ENCODE measurements at regions not wholly inside any gene's neighbourhood (a gene's known extent, or its start where the extent isn't known, plus 50 kb on each side); places are given as distances from the start of the nearest gene placed in this dataset.

DNA sequence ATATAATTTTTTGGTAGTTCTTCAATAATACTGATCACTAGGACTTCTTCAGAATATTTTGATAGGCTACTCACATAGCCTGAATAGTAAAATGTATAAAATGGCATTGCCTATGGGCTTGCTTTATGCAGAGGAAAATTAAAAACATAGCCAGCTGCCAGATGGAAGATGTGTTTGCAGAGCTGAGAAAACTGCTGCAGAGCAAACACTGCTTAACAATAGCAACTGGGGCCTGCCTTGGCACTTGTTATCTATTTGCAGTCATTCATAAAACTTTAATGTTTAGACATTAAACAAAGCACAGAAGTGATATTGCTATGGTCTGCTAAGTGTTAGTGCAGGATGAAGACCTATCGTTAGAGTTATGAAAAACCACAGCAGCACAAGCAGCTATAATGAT is 151.5 kb upstream of the SMC2 start:
- no peak for DNase-seq

DNA sequence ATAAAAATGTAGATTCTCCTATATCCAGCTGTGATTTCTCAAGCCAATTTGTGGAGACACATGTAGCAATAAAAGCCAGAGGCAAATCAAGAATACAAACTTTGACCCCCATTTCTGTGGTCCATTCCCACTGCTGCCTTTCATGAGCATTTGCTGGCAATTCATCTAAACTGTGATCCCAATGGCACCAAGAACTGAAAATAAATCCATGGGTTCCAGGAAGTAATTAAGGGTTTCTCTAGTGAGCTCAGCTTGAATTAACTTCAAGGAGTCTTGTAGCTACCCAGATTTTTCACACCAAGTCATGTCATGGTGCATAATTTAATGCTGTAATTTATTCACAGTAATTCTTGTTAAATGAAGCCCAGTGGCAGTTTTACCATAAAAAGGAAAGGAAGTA is 145.0 kb upstream of the SMC2 start:
- no peak for DNase-seq

DNA sequence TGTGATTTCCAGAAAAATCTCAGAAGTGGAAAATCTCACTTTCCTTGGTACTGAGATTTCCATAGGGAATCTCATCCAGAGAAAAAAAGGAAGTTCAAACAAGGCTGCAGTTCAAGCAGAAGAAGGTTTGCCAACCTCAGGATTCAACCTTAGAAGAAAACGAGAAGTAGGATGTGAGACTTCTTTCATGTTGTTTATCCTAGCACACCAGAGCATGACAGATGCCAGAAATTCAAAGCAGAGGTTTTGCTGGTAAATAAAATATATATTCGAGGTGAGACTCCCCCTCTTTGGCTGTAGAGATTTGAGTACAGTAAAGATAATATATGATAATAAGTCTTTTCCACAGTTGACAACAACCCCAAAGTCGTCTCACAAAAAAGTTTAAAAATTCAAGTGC is 116.9 kb upstream of the SMC2 start:
- peak; percentile 61 for DNase-seq

DNA sequence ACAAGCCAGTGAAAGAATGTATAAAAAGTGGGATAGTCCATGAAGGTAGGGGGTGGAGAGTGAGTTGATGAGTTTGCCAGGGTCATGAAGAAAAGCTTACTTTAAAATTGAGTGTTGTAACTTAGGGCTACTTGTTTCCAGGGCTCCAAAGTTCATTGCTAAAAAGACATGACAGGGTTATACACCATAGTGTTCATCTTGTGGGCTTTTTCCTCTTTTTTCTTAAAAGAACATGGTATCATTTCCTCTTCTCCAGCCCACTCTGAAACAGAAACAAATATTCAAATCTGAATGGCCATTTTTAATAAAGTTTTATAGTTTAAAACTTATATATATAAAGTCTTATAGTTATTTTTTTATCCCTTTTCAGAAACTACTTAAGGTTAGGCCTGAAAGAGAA is 115.7 kb upstream of the SMC2 start:
- DNase-seq, result peak; percentile 85

DNA sequence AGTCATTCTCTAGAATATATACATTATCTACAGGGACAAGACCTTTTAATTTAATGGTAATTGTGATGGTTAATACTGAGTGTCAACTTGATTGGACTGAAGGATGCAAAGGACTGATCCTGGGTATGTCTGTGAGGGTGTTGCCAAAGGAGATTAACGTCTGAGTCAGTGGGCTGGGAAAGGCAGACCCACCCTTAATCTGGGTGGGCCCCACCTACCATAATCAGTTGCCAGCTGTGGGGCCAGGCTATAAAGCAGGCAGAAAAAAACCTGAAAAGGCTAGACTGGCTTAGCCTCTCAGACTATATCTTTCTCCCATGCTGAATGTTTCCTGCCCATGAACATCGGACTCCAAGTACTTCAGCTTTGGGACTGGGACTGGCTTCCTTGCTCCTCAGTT is 112.2 kb upstream of the SMC2 start:
- DNase-seq, result no peak

DNA sequence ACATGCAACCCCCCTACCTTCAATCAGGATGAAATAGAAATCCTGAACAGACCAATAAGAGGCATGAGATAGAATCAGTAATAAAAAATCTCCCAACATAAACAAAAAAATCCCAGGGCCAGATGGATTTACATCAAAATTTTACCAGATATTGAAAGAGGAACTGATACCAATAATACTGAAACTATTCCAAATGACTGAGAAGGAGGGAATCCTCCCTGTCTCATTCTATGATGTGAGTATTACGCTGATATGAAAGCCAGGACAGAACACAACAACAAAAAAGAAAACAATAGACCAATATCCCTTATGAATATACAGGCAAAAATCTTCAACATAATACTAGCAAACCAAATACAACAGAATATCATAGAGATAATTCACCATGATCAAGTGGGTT is 109.0 kb upstream of the SMC2 start:
- DNase-seq, result peak; percentile 19

DNA sequence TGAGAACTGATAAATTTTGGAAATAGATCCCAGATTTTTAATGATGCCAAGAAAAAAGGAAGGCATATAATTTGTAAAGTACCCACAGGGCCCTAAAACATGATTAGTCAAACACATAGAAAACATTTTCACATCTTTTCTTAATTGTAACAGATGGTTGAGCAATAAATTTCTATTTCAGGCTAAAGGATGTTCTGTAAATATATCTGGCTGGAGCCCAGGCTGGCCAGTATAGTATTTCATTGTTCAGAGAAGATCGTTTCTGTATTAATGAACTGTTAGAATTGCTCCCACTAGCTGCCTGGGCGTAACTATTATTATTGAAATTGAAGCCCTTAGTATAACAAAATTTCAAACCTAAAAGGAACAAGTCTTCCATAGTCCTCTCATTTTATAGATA is 105.3 kb upstream of the SMC2 start:
- DNase-seq, result no peak

DNA sequence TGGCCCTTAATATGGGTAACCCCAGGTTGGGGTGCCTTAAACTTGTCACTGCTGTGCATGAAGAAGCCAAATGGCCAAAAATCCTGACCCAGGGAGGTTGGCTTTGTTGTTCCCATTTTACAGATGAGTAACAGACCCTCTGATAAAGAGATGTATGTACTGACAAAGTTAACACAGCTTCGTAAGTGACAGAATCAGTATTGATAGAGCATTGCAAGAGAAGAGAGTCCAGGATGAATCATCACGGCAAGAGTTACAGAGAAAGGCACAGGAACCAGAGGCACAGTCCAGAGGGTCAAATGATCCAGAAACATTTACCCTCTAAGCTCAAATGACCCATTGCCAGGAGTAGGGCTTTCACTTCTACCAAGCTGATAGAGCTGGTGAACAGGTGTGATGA is 103.8 kb upstream of the SMC2 start:
- DNase-seq, result no peak

DNA sequence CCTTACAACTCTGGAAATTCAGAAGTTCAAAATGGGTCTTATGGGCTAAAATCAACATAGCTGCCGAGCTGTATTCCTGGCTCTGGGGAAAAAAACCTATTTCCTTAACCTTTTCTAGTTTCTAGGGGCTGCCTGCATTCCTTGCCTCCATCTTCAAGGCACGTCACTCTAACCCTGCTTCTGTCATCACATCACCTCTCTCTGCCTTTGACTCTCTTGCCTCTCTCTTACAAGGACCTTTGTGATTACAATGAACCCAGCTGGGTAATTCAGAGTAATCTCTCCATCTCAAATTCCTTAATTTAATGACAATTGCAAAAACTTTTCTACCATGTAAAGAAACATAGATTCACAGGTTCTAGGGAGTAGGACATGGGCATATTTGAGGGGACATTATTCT is 103.1 kb upstream of the SMC2 start:
- DNase-seq, result no peak

DNA sequence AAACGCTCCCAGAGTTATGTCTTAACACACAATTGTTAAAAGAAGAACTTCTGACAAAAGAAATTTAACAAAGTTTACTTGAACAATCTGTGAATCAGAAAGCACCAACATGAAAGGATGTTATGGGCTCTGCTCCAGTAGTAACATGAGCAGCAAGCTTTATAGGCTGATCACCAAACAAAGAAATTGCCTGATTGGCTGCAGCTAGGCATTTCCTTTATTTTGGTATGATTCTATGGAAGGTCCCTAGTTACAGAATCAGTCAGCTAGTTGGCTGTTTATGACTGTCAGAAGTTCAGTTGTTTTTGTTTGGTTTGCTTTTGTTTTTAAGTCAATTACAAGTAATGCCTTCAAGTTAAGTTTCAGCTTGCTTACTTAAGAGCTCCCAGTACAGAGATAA is 102.4 kb upstream of the SMC2 start:
- DNase-seq, result no peak

DNA sequence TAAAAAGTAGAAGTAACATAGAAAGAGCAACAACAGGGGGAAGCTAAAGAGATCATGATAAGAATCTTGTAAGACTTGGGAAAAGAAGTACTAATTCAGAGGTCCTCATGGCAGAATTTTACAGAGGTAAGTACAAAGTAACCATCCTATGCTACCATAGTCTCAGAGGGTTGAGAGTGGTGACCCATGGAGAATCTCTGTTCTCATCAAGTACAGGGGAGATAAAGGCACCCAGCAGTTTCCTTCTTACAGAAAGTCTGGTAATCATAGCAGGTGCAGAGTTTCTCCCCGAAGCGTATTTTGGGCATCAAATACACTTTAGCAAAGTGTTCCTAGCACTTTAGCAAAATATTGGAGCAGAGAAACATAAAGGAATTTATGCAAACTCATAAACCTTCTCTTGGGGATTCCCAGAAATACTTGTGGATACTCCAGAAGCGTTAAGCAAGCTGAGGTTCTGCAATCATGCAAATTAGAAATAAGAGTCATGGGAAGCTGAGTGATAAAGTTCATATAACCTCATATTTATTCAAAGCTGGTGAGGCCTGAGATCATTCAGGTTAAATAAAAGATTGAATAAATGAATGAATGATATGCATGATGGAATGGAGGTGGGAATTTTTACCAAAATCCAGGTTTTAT is 101.0 kb upstream of the SMC2 start:
- no peak for DNase-seq

DNA sequence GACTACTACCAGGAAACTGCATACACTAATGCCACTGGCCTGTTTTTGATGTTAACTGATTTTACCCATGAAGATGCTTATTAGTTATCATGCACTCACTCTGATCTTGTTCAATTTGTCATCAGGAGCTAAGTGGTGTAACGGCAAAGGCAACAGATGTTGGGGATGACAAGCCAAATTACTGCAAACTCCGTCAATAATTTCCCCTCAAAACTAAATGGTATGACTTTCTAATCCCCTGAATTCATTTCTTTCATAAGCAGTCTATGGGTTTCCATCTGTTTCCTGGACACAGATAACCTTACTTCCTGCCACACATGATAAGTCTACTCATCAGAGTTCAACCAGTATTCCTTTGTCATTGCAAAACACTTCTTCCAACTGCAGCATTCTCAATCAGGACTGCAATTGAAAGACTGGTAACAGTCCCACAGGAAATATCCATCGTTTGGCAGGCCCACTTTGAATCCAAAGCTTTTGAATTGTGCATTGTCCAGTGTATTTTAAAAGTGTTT is 96.2 kb upstream of the SMC2 start:
- peak; percentile 48 for DNase-seq

DNA sequence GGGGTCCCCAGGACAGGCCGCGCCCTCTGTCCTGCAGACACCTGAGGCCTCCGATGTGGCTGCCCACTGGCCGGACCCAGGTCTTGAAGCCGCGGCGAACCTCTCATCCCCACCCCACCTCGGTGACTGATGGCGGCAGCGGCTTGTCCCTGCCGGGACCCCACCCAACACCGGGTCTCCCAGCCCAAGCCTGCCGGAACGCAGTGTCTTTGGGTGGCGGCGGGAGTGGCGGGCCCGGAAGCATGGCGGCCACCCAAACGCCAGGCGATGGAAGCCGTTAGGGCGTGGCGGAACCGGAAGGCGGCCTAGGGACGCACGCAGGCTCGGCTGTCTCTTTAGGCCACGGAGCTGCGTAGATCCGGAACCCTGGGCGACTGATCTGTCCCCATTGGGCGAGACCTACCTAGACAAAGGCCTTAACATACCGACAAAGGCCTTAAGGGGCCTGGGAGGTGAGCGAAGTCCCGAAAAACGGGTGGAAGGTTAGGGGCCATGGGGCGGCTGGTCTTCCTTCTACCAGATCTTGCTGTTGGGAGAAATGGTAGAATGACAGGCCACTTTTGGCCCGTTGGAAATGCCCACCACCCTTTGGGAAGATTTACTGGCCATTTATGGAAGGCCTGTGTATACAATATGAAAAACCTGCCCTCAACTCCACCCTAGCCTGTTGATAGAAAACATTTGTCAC is 94.6 kb upstream of the SMC2 start:
- no peak for DNase-seq

DNA sequence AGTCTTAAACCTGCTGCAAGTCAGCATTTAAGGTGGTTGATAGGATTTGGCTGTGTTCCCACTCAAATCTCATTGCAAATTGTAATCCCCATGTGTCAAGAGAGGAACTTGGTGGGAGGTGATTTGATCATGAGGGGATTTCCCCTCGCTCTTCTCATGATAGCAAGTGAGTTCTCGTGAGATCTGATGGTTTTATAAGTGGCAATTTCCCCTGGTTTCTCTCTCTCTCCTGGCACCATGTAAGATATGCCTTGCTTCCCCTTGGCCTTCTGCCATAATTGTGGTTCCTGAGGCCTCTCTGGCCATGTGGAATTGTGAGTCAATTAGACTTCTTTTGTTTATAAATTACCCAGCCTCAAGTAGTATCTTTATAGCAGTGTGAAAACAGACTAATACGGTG is 84.3 kb upstream of the SMC2 start:
- peak; percentile 76 for DNase-seq

DNA sequence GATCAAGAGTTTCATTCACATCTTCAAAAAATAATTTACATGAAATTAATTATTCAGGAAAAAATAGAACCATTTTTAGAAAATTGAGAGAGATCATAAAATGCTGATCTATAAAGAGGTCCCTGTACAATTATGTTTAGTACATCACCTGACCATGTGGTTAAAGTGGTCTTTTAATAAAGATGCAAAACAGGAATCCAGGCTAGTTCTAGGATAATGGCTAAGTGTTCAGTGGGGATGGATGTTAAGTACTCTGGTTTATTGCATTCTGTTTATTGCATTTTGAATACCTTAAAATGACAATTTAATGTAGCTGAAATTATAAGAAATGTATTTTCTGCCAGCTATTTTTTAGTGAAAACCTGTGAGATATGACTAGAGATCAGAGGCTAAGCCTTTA is 72.0 kb upstream of the SMC2 start:
- no peak for DNase-seq

DNA sequence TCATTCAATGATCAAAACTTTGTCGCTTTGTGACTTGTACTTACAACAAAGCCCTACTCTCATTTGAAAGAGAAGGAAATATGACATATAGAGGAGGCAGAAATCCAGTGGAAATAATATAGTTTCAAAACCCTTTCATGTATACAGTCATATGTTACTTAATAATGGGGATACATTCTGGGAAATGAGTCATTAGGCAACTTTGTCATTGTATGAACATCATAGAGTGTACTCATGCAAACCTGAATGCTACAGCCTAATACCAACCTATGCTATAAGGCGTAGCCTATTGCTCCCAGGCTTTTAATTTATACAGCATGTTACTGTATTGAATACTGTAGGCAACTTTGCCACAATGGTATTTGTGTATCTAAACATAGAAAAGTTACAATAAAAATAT is 69.0 kb upstream of the SMC2 start:
- DNase-seq, result no peak

DNA sequence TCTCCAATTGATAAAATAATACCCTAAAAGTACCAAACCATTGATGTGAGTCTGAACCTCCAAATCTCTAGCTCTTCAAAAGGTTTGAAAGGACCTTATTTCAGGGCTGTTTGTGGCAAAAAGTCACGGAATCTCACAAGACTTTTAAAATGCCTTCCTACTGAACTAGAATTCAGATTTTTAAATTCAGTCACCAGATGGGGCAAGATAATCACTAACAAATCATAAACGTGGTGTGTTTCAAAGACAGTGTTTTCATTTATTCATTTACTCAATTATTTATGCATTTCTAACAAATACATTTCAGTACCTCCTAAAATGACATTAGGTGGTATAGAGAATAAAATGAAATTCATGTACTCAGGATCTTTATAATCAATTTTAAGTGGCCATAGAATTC is 68.2 kb upstream of the SMC2 start:
- DNase-seq, result no peak

DNA sequence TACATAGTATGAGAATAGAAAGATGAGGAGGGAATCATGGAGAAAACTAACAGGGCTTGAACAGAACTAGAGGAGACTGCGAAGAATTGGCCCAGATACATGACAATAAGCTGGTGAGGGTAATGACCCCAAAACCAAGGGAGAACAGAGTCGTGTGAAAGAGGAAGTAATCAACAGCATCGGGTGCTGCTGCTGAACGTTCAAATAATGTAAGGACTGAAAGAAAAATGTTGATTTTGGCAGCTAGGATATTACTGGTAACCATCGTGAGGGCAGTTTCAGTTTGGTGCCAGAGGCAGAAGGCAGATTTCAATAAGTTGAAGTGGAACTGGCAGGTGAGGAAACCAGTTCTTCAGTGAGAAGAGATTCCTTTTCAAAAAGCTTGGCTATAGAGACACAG is 66.8 kb upstream of the SMC2 start:
- DNase-seq, result peak; percentile 77

DNA sequence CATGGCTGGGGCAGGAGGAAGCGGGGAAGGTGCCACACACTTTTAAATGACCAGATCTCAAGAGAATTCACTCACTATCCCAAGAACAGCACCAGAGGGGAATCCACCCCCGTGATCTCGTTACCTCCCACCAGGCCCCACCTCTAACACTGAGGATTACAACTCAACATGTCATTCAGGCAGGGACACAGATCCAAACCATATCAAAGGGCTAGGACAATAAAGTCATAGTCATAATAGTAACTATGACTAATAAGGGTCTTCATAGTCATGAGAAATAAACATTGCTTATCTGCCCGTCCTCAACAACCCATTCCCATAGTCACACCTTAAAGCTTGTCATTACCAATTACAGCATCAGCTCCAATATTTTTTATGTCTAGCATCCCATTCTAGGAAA is 65.3 kb upstream of the SMC2 start:
- no peak for DNase-seq

Data from MV-4-11 (cell line).